ENCODE measurements at regions not wholly inside any gene's neighbourhood (a gene's known extent, or its start where the extent isn't known, plus 50 kb on each side); places are given as distances from the start of the nearest gene placed in this dataset.
"Not testable (repeated sequence)": the region's sequence is repeated elsewhere in the genome, so short reads cannot be mapped to it uniquely, and the experiment has no call there.

- DNase-seq, result no peak
These were observed 1137.1 kb downstream of the FSCB start for GRCh38 chr14:43369710-43370564.

- no peak for DNase-seq
These were observed 1144.5 kb downstream of the FSCB start for GRCh38 chr14:43362586-43362985.

GRCh38 chr14:43361751-43362150 is 1145.3 kb downstream of the FSCB start:
- DNase-seq, result no peak

- no peak for DNase-seq
These were observed 1146.8 kb downstream of the FSCB start for GRCh38 chr14:43360239-43360638.

- no peak for DNase-seq
These were observed 1147.8 kb downstream of the FSCB start for GRCh38 chr14:43359317-43359716.

GRCh38 chr14:43356979-43357545 is 1150.0 kb downstream of the FSCB start:
- no peak for DNase-seq

GRCh38 chr14:43356382-43356781 is 1150.7 kb downstream of the FSCB start:
- DNase-seq, result no peak

GRCh38 chr14:43341921-43342320 is 1165.2 kb downstream of the FSCB start:
- no peak for DNase-seq

GRCh38 chr14:43338713-43339112 is 1168.4 kb downstream of the FSCB start:
- no peak for DNase-seq

- no peak for DNase-seq
These were observed 1170.7 kb downstream of the FSCB start for GRCh38 chr14:43336351-43336750.

GRCh38 chr14:43326501-43327407 is 1180.3 kb downstream of the FSCB start:
- DNase-seq, result not testable (repeated sequence)

GRCh38 chr14:43316427-43316826 is 1190.7 kb downstream of the FSCB start:
- no peak for DNase-seq

GRCh38 chr14:43313719-43314118 is 1193.4 kb downstream of the FSCB start:
- no peak for DNase-seq

GRCh38 chr14:43308421-43309110 is 1198.5 kb downstream of the FSCB start:
- no peak for DNase-seq

GRCh38 chr14:43307836-43308235 is 1199.2 kb downstream of the FSCB start:
- DNase-seq, result no peak

- DNase-seq, result no peak
These were observed 1201.0 kb downstream of the FSCB start for GRCh38 chr14:43306053-43306452.

- no peak for DNase-seq
These were observed 1209.3 kb downstream of the FSCB start for GRCh38 chr14:43297794-43298193.

- DNase-seq, result not testable (repeated sequence)
These were observed 1211.0 kb downstream of the FSCB start for GRCh38 chr14:43296061-43296460.

- DNase-seq, result no peak
These were observed 1221.5 kb downstream of the FSCB start for GRCh38 chr14:43285575-43285974.

GRCh38 chr14:43260056-43260455 is 1247.0 kb downstream of the FSCB start:
- no peak for DNase-seq

GRCh38 chr14:43258396-43258795 is 1248.7 kb downstream of the FSCB start:
- no peak for DNase-seq

GRCh38 chr14:43256996-43257395 is 1250.1 kb downstream of the FSCB start:
- DNase-seq, result not testable (repeated sequence)

- no peak for DNase-seq
These were observed 1254.2 kb downstream of the FSCB start for GRCh38 chr14:43252866-43253265.

All from activated naive CD4-positive, alpha-beta T cell treated with anti-CD3 and anti-CD28 coated beads, Interleukin-2, amount 50 U/mL, for 16 hours (primary cell).